ENCODE measurements at regions not wholly inside any gene's neighbourhood (a gene's known extent, or its start where the extent isn't known, plus 50 kb on each side); places are given as distances from the start of the nearest gene placed in this dataset.

DNA sequence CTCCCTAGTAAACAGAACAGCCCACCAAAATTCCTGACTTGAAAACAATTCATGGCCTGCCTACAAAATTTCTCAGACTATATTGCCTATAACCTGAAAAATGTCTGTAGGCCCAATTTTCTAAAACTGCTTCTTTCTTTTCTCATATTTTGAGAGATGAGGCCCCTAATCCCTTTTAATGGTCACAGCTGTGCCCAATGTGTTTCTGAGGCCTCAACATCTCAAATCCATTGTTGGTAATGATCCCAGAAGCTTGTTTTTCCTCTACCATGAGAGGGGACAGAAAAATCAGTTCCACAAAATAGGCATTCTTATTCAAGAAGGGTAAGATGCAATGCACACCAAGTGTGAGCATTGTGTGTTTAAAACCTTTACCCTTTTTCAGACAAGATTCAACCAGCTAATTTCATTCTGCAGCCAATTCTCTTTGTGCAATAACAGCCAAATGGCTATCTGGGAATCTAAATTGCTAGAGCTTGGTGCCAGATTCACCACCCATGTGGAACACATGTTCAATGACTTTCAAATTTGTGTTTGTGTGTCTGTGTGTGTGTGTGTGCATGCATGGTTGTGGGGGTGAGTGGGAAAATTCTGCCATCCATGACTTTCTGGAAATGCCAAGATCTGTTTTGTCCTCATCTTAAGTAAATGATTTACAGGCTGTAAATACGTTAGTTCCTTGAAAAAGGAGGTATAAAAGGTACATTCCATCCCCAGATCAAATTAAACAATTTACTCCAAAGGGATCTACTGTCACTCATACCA, 319.5 kb downstream of the TNS1 start:
- Histone ChIP-seq H3K9me3 (ENCODE audit: low read depth) (no peaks in the 10 kb centered on the region), H3K27ac (peak overlapping the region; percentile 86), H3K36me3 (replicated peaks; ENCODE audit: insufficient read depth, low read depth) (no peaks in the 10 kb centered on the region), H3K79me2 (no peaks in the 10 kb centered on the region), H2AFZ (no peak overlapping the region), H3K4me2 (no peak overlapping the region), H4K20me1 (ENCODE audit: insufficient read depth, poor library complexity, severe bottlenecking) (no peaks in the 10 kb centered on the region), H3K4me3 (no peak overlapping the region), H3K27me3 (no peaks in the 10 kb centered on the region), H3K4me1 (ENCODE audit: insufficient read depth) (peaks cover 22% of the 10 kb centered on the region), H3K9me2 (replicated peaks; ENCODE audit: insufficient read depth) (no peaks in the 10 kb centered on the region)
- TF ChIP-seq EZH2phosphoT487 (IDR thresholded peaks at IDR 0.05; ENCODE audit: low read depth, severe bottlenecking, unreplicated experiment): no peak
- TF ChIP-seq, protein P1, sequence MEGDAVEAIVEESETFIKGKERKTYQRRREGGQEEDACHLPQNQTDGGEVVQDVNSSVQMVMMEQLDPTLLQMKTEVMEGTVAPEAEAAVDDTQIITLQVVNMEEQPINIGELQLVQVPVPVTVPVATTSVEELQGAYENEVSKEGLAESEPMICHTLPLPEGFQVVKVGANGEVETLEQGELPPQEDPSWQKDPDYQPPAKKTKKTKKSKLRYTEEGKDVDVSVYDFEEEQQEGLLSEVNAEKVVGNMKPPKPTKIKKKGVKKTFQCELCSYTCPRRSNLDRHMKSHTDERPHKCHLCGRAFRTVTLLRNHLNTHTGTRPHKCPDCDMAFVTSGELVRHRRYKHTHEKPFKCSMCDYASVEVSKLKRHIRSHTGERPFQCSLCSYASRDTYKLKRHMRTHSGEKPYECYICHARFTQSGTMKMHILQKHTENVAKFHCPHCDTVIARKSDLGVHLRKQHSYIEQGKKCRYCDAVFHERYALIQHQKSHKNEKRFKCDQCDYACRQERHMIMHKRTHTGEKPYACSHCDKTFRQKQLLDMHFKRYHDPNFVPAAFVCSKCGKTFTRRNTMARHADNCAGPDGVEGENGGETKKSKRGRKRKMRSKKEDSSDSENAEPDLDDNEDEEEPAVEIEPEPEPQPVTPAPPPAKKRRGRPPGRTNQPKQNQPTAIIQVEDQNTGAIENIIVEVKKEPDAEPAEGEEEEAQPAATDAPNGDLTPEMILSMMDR (IDR thresholded peaks at IDR 0.05; ENCODE audit: poor library complexity): no peak
- TF ChIP-seq EZH2 (IDR thresholded peaks at IDR 0.05; ENCODE audit: borderline replicate concordance): no peak
- 53% methylated on average over 1 of the region's 1 CpG for WGBS (ENCODE audit: low lambda C conversion rate, missing lambda C conversion rate)
- DNase-seq (ENCODE audit: low spot score): no peak

DNA sequence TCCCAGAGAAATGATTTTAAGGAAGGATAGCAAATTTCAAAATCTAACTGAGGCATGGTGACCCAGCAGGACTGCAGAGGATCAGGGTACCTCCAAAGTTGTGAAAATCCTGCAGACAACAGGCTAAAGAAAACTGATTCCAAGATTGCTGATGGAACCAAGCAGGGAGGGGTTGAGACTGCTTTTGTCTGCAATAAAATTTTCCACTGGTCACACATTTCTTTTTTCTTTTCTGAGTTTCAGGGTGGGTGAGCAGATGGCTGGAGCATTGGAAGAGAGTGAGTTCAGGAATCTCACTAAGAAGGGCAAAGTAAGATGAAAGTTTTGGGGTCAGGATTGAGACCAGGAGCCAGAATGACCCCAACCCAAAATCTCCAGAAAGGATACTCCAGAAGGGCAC, 321.0 kb downstream of the TNS1 start:
- TF ChIP-seq EZH2phosphoT487 (IDR thresholded peaks at IDR 0.05; ENCODE audit: low read depth, severe bottlenecking, unreplicated experiment) (no peak), EZH2 (IDR thresholded peaks at IDR 0.05; ENCODE audit: borderline replicate concordance) (no peak)
- TF ChIP-seq, protein P1 (IDR thresholded peaks at IDR 0.05; ENCODE audit: poor library complexity): no peak
- H3K27ac ChIP-seq: no peak overlapping the region
- no peaks in the 10 kb centered on the region for H3K27me3 ChIP-seq
- DNase-seq (ENCODE audit: low spot score): no peak
- H3K36me3 ChIP-seq (replicated peaks; ENCODE audit: insufficient read depth, low read depth): no peaks in the 10 kb centered on the region
- no peak overlapping the region for H3K4me3 ChIP-seq
- peaks cover 22% of the 10 kb centered on the region for H3K4me1 ChIP-seq (ENCODE audit: insufficient read depth)
- no peaks in the 10 kb centered on the region for H3K9me2 ChIP-seq (replicated peaks; ENCODE audit: insufficient read depth)
- no peaks in the 10 kb centered on the region for H3K9me3 ChIP-seq (ENCODE audit: low read depth)
- H3K4me2 ChIP-seq: no peak overlapping the region
- H3K79me2 ChIP-seq: no peaks in the 10 kb centered on the region
- H2AFZ ChIP-seq: no peak overlapping the region
- H4K20me1 ChIP-seq (ENCODE audit: insufficient read depth, poor library complexity, severe bottlenecking): no peaks in the 10 kb centered on the region

DNA sequence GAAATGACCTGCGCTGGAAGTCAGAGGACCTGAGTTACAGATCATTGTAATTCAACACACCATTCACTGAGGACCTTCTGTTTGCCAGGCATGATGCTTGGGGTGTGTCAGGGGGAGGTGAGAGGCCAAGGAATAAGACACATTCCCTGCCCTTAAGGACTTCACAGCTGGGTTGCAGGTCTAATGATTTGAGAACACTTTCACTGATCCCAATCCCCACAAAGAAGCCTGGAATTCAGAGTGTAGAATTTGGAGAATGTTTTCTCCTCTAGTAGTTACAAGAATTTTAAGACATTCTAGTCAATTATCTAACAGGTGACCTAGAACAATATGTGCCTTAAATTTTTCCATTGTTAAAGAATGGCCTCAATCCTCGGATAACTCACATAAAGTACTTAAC, 322.4 kb downstream of the TNS1 start:
- DNase-seq (ENCODE audit: low spot score): no peak
- H3K36me3 ChIP-seq (replicated peaks; ENCODE audit: insufficient read depth, low read depth): no peaks in the 10 kb centered on the region
- no peaks in the 10 kb centered on the region for H3K9me2 ChIP-seq (replicated peaks; ENCODE audit: insufficient read depth)
- WGBS (ENCODE audit: low lambda C conversion rate, missing lambda C conversion rate): 85% methylated on average over 2 of the region's 2 CpGs
- TF ChIP-seq EZH2 (IDR thresholded peaks at IDR 0.05; ENCODE audit: borderline replicate concordance): no peak
- TF ChIP-seq, protein P1 (IDR thresholded peaks at IDR 0.05; ENCODE audit: poor library complexity): no peak
- H3K4me1 ChIP-seq (ENCODE audit: insufficient read depth): peaks cover 18% of the 10 kb centered on the region
- H3K4me2 ChIP-seq: no peak overlapping the region
- H3K79me2 ChIP-seq: no peaks in the 10 kb centered on the region
- no peak overlapping the region for H2AFZ ChIP-seq
- no peaks in the 10 kb centered on the region for H3K9me3 ChIP-seq (ENCODE audit: low read depth)
- H3K4me3 ChIP-seq: no peak overlapping the region
- H3K27me3 ChIP-seq: no peaks in the 10 kb centered on the region
- no peaks in the 10 kb centered on the region for H4K20me1 ChIP-seq (ENCODE audit: insufficient read depth, poor library complexity, severe bottlenecking)
- no peak overlapping the region for H3K27ac ChIP-seq
